ENCODE measurements at regions not wholly inside any gene's neighbourhood (a gene's known extent, or its start where the extent isn't known, plus 50 kb on each side); places are given as distances from the start of the nearest gene placed in this dataset.

DNA sequence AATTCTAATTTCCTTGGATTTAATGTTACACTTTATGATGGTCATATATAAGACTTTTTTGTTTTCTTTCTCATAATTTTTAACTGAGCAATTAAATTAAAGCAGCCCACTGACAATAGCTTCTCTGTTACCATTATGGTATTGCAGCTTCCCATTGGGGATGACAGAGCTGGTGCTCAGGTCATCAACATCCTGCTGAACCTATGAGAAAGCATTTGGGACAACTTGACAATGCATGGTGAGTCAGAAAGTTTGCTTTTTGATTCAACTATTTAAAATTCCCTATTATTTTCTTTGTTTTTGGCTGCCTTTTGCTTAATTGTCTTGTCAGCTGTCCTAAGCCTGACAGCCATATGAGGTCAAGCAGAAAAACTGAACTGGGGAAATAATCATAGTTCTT lies 487.4 kb upstream of the RIOK2 start:
- no peak for ATAC-seq (ENCODE audit: insufficient read depth, low FRiP score)
- Histone ChIP-seq H3K27me3 (ENCODE audit: control insufficient read depth in 3 of 3, insufficient read depth in 3 of 3, low read length in 2 of 3) (no peaks in the 10 kb centered on the region), H3K36me3 (ENCODE audit: control insufficient read depth in 4 of 4, insufficient read depth in 4 of 4, low read length in 4 of 4) (no peaks in the 10 kb centered on the region), H3K4me1 (ENCODE audit: control insufficient read depth in 5 of 5, insufficient read depth in 5 of 5, low read length in 5 of 5) (no peaks in the 10 kb centered on the region), H3K27ac (ENCODE audit: low read depth in 1 of 2, low read length in 1 of 2) (no peak overlapping the region), H3K9ac (ENCODE audit: insufficient read depth in 1 of 2, low read length in 2 of 2) (no peak overlapping the region), H3K4me3 (no peak overlapping the region), H3K9me3 (ENCODE audit: control insufficient read depth in 4 of 4, insufficient read depth in 3 of 4, low read length in 3 of 4) (no peaks in the 10 kb centered on the region)
- TF ChIP-seq, protein P1, sequence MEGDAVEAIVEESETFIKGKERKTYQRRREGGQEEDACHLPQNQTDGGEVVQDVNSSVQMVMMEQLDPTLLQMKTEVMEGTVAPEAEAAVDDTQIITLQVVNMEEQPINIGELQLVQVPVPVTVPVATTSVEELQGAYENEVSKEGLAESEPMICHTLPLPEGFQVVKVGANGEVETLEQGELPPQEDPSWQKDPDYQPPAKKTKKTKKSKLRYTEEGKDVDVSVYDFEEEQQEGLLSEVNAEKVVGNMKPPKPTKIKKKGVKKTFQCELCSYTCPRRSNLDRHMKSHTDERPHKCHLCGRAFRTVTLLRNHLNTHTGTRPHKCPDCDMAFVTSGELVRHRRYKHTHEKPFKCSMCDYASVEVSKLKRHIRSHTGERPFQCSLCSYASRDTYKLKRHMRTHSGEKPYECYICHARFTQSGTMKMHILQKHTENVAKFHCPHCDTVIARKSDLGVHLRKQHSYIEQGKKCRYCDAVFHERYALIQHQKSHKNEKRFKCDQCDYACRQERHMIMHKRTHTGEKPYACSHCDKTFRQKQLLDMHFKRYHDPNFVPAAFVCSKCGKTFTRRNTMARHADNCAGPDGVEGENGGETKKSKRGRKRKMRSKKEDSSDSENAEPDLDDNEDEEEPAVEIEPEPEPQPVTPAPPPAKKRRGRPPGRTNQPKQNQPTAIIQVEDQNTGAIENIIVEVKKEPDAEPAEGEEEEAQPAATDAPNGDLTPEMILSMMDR (IDR thresholded peaks at IDR 0.05; ENCODE audit: control extremely low read depth, extremely low read depth), result no peak
- DNase-seq, result no peak

DNA sequence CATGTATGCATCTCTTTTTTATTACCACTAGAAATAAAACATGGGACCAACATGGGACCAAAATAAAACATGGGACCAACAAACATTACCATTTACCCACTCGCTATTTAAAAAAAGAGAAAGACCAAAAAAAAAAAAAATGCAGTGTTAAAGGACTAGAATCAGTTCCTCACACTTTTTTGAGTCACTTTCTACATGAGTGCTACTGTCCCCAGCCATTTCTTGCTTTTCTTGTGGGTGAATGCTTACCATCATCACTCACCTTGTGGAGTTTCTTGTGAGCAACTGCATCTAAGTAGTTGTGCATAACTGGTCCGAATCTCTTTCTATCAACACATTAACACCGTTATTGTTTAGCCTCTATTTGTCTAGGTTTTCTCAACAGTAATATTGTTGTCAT lies 493.6 kb upstream of the RIOK2 start:
- H3K9ac ChIP-seq (ENCODE audit: insufficient read depth in 1 of 2, low read length in 2 of 2), result no peak overlapping the region
- H3K9me3 ChIP-seq (ENCODE audit: control insufficient read depth in 4 of 4, insufficient read depth in 3 of 4, low read length in 3 of 4), result peaks cover 0 to 3% (median 0%) of the 10 kb centered on the region in 4 donors
- TF ChIP-seq, protein P1 (IDR thresholded peaks at IDR 0.05; ENCODE audit: control extremely low read depth, extremely low read depth), result no peak
- H3K4me3 ChIP-seq, result no peak overlapping the region
- 87 to 93% methylated on average over 3 of the region's 3 CpGs for WGBS, 2 donors
- H3K27ac ChIP-seq (ENCODE audit: low read depth in 1 of 2, low read length in 1 of 2), result no peak overlapping the region
- no peaks in the 10 kb centered on the region for H3K27me3 ChIP-seq (ENCODE audit: control insufficient read depth in 3 of 3, insufficient read depth in 3 of 3, low read length in 2 of 3)
- H3K36me3 ChIP-seq (ENCODE audit: control insufficient read depth in 4 of 4, insufficient read depth in 4 of 4, low read length in 4 of 4), result no peaks in the 10 kb centered on the region
- no peak for ATAC-seq (ENCODE audit: insufficient read depth, low FRiP score)
- DNase-seq, result no peak
- no peaks in the 10 kb centered on the region for H3K4me1 ChIP-seq (ENCODE audit: control insufficient read depth in 5 of 5, insufficient read depth in 5 of 5, low read length in 5 of 5)

DNA sequence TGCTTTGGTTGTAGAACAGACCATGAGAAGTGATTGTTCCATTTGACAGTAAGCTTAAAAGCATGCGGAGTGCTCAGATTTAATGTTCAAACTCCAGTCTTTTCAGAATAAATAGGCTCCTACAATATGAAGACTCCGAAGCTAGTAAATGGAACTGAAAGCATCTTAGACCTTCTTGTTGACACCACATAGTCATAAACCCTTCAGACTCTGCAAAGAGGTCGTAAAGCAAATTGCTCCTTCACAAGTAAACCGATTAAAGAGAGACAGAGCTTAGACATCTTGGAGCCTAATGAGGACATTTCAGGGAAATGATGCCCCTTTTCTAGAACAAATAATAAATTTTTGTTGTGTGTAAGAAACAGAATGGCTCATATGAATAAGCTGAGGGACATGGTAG lies 511.0 kb upstream of the RIOK2 start:
- Histone ChIP-seq H3K27me3 (ENCODE audit: control insufficient read depth in 3 of 3, insufficient read depth in 3 of 3, low read length in 2 of 3) (no peaks in the 10 kb centered on the region), H3K4me3 (no peak overlapping the region), H3K9me3 (ENCODE audit: control insufficient read depth in 4 of 4, insufficient read depth in 3 of 4, low read length in 3 of 4) (peaks cover 0 to 2% (median 0%) of the 10 kb centered on the region in 4 donors), H3K4me1 (ENCODE audit: control insufficient read depth in 5 of 5, insufficient read depth in 5 of 5, low read length in 5 of 5) (no peaks in the 10 kb centered on the region), H3K9ac (ENCODE audit: insufficient read depth in 1 of 2, low read length in 2 of 2) (no peak overlapping the region), H3K27ac (ENCODE audit: low read depth in 1 of 2, low read length in 1 of 2) (no peak overlapping the region), H3K36me3 (ENCODE audit: control insufficient read depth in 4 of 4, insufficient read depth in 4 of 4, low read length in 4 of 4) (no peaks in the 10 kb centered on the region)
- DNase-seq, result no peak
- TF ChIP-seq, protein P1 (IDR thresholded peaks at IDR 0.05; ENCODE audit: control extremely low read depth, extremely low read depth), result no peak
- ATAC-seq (ENCODE audit: insufficient read depth, low FRiP score), result no peak
- WGBS, 2 donors, result 83 to 86% methylated on average over 4 of the region's 4 CpGs

DNA sequence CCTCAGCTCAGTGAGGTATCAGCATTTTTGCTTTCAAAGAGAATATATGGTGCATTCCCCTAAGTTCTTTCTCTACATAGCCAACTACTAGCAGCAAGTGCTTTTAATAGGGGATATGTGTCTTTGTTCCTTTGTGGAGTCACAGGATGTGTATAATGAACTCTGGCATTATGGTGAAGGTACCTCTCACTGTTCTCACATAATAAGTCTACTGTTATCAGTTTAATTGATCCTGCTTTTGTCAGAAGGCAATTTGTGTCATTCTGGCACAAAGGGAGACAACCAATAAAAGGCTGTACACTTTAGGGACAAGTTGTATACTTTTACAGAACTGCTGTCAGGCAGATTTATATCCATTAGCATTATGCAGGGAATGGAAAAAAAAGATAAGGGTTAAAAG lies 531.4 kb upstream of the RIOK2 start:
- no peak overlapping the region for H3K27ac ChIP-seq (ENCODE audit: low read depth in 1 of 2, low read length in 1 of 2)
- no peaks in the 10 kb centered on the region for H3K4me1 ChIP-seq (ENCODE audit: control insufficient read depth in 5 of 5, insufficient read depth in 5 of 5, low read length in 5 of 5)
- DNase-seq (no peak), ATAC-seq (ENCODE audit: insufficient read depth, low FRiP score) (no peak)
- no peak overlapping the region for H3K4me3 ChIP-seq
- H3K36me3 ChIP-seq (ENCODE audit: control insufficient read depth in 4 of 4, insufficient read depth in 4 of 4, low read length in 4 of 4), result no peaks in the 10 kb centered on the region
- TF ChIP-seq, protein P1 (IDR thresholded peaks at IDR 0.05; ENCODE audit: control extremely low read depth, extremely low read depth), result no peak
- no peak overlapping the region for H3K9ac ChIP-seq (ENCODE audit: insufficient read depth in 1 of 2, low read length in 2 of 2)
- H3K27me3 ChIP-seq (ENCODE audit: control insufficient read depth in 3 of 3, insufficient read depth in 3 of 3, low read length in 2 of 3), result no peaks in the 10 kb centered on the region
- H3K9me3 ChIP-seq (ENCODE audit: control insufficient read depth in 4 of 4, insufficient read depth in 3 of 4, low read length in 3 of 4), result no peaks in the 10 kb centered on the region

All from lung (tissue), 11 donors.